GM12873 (cell line): ENCODE measurements at regions not wholly inside any gene's neighbourhood (a gene's known extent, or its start where the extent isn't known, plus 50 kb on each side); places are given as distances from the start of the nearest gene placed in this dataset.

Experiments used
- CTCF ChIP-seq: IDR thresholded peaks from 2 replicates; pipeline ENCODE4 v1.5.1; 2012; ENCODE audit warnings: low read depth, mild to moderate bottlenecking, moderate library complexity, low read length, control low read depth; ENCODE audit not compliant: insufficient read depth; ENCODE audit errors: missing control alignments

GRCh38 chr7:131893631-131894340 is 337.4 kb upstream of the PODXL start:
- TF ChIP-seq CTCF = no peak

GRCh38 chr7:131890176-131890575 is 333.7 kb upstream of the PODXL start:
- no peak for TF ChIP-seq CTCF

- TF ChIP-seq CTCF = no peak
These were observed 333.2 kb upstream of the PODXL start for GRCh38 chr7:131889572-131890150.

GRCh38 chr7:131883769-131884168 is 327.3 kb upstream of the PODXL start:
- TF ChIP-seq CTCF = no peak

- TF ChIP-seq CTCF = no peak
These were observed 326.8 kb upstream of the PODXL start for GRCh38 chr7:131883196-131883595.

- TF ChIP-seq CTCF = no peak
These were observed 325.9 kb upstream of the PODXL start for GRCh38 chr7:131882321-131882720.

- TF ChIP-seq CTCF = no peak
These were observed 323.6 kb upstream of the PODXL start for GRCh38 chr7:131880078-131880477.
